OCI-LY3 (cell line): ENCODE measurements at regions not wholly inside any gene's neighbourhood (a gene's known extent, or its start where the extent isn't known, plus 50 kb on each side); places are given as distances from the start of the nearest gene placed in this dataset.

Experiments used
- EZH2phosphoT487 ChIP-seq: fragments of 200-600 bp; shearing (Covaris generic); IDR thresholded peaks from 2 replicates; pipeline ENCODE4 v1.6.1; 2018; ENCODE audit warnings: antibody characterized with exemption, mixed run types, low read depth
- TF ChIP-seq, protein P1 (sequence below): fragments of 200-600, 300-600 bp; sonication (generic); IDR thresholded peaks from 2 replicates; pipeline ENCODE4 v1.5.1; 2014; ENCODE audit warnings: antibody characterized with exemption, low read length, low read depth

DNA sequence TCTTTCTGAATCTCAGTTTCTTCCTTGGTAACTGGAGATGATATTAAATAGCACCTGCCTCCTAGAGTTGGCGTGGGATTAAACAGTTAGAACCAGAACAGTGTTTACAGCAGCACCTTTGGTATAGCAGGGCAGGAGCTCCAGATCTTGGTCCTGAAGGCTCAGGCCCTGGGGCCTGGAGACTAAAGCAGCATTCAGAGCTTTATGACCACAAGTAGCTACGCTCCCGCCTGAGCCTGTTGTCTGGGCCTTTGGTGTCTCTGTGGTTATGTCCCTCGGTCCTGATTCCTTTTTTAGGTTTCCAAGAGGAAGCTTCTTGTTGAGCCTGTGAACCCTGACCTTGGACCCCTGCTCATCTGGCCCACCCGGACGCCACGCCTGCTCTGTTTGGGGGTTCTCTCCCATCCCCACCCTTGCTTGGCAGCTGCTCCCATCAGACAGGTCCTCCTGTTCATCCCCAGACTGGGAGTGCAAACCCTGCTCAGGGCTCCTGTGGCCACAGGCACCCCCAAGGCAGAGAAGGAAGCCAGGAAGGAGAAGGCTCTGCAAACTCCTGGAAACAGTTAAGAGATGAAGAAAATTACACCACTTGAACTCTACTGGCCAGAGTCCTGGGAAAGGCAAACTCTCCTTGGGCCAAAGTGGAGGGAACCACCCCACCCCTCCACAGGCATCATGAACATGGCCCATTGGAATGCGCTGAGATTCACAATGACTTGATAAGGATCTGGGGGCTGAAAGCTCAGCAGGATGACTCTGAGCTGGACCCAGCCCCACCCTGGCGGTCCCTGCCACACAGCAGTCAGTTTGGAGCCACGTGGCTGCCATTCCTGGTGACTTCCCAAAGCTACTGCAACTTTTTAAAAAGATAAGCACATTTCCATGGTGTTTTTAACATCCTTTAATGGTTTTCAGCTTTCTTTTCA is 50.1 kb upstream of the TMEM72 start:
- TF ChIP-seq, protein P1, sequence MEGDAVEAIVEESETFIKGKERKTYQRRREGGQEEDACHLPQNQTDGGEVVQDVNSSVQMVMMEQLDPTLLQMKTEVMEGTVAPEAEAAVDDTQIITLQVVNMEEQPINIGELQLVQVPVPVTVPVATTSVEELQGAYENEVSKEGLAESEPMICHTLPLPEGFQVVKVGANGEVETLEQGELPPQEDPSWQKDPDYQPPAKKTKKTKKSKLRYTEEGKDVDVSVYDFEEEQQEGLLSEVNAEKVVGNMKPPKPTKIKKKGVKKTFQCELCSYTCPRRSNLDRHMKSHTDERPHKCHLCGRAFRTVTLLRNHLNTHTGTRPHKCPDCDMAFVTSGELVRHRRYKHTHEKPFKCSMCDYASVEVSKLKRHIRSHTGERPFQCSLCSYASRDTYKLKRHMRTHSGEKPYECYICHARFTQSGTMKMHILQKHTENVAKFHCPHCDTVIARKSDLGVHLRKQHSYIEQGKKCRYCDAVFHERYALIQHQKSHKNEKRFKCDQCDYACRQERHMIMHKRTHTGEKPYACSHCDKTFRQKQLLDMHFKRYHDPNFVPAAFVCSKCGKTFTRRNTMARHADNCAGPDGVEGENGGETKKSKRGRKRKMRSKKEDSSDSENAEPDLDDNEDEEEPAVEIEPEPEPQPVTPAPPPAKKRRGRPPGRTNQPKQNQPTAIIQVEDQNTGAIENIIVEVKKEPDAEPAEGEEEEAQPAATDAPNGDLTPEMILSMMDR = no peak
- no peak for TF ChIP-seq EZH2phosphoT487
